GM19463 (cell line): ENCODE measurements at regions not wholly inside any gene's neighbourhood (a gene's known extent, or its start where the extent isn't known, plus 50 kb on each side); places are given as distances from the start of the nearest gene placed in this dataset.
"Not testable (repeated sequence)": the region's sequence is repeated elsewhere in the genome, so short reads cannot be mapped to it uniquely, and the experiment has no call there.

Source experiments
- ATAC-seq: cut with Tn5 transposase; IDR thresholded peaks from one replicate; pipeline ENCODE4 v1.9.1; 2021; ENCODE audit warnings: mild to moderate bottlenecking, moderate library complexity; ENCODE audit not compliant: unreplicated experiment

- ATAC-seq = no peak
Observed at GRCh38 chr12:89072294-89073026, 279.8 kb downstream of the DUSP6 start.

GRCh38 chr12:89070603-89071002, 281.7 kb downstream of the DUSP6 start:
- ATAC-seq = no peak

- no peak for ATAC-seq
Observed at GRCh38 chr12:89069431-89069830, 282.9 kb downstream of the DUSP6 start.

GRCh38 chr12:89067421-89068187, 284.7 kb downstream of the DUSP6 start:
- ATAC-seq = no peak

DNA sequence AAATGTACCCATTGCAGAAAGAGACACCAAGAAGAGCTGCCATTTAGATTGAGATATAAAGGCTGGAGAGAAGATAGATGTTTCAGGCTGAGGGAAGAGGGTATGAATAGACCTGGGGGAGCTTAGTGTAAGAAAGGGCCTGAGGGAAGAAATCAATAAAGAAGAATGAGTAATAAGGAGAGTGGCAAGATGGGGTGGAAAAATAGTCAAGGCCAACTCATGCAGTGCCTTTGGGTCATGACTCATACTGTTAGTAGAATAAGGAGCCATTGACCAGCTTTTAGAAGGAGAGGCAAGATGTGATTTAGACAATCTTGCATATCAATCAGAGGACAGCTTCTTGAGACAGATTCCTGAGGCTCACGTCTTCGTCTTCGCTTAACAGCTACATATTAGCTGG, 287.5 kb downstream of the DUSP6 start:
- ATAC-seq = no peak

DNA sequence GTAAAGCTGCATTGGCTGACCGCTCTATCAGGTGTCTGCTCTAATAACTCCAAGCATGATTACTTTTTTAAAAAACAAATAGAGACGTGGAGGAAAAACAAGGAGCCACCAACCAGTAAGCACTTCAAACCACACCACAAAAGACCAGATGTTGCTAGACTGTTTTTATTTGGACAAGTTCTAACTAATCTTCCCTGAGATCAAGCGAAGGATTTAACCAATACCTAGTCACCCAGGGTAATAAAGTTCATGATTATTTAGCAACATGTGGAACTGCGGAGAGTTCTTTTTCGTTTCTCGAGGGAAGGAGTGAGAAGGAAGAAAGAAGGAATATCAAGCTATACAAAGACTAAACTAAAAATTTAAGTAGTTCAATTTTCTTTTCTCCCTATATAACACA, 288.1 kb downstream of the DUSP6 start:
- no peak for ATAC-seq

DNA sequence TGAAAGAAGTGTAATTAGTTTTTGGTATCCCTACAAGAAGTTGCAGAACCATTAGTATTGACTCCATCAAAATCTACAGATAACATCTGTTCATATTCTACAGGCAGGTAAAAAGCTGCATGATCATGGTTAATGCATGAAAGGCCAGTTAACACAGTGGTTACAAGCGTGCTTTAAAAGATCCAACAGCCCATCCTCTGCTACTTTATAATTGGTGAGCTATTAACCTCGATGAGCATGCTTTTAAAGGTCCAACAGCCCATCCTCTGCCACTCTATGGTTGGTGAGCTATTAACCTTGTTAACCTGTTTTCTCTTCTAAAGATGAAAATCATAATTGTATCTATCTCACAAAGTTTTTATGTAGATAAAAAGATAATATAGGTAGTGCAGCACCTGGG, 289.3 kb downstream of the DUSP6 start:
- peak; percentile 67 for ATAC-seq

DNA sequence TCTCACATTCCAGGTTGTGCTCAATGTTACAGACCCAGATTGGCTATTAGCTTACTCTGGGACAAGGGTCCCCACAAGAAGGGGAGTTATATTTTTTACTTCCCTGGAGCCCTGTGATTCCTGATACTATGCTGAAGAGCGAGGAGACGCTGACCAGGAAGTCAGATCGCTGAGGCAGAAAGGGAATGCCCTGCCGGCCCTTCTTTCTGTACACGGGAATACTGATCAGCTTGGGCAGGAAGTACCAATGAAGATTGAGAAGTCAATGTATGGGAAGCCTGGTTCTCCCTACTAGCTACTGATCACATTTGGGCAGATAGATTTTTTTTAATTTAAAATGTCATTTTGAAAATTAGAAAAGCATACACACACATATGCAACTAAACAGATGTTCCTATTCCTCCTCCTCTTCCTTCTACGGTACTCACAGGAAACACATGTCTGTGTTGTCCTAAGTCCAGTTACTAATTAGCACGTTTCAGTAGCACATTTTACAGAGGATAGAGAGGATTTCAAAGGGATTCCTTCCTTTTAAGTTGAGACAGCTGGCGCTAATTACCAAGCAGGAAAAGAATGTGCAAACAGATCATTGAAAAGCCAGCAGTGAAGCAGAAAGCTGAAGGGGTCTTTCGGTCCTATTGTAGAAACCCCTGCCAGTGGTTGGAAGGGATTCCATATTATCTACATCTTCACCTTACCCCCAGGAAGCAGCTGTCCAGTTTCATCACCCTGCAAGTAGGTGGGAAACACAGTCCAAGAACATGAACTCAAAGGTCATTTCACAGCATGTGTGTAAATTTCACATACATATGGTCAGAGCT, 292.4 kb downstream of the DUSP6 start:
- no peak for ATAC-seq

DNA sequence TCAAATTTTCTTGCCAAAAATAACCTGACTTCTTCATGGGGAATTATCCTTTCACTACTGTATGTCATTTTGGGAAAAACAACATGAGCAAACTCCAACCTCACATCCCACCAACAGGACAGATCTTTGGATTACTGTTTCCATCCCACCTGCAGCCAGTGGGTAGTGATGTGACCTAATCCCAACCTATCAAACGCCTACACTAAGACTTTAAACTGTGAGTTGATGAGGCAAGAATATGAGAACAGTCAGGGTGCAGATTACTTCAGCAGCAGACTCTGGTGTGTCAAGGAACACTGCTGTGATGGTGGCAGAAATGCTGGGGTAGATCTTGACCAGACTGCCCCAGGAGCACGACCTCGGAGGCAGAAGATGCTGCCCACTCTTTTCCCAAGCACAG, 293.2 kb downstream of the DUSP6 start:
- no peak for ATAC-seq

DNA sequence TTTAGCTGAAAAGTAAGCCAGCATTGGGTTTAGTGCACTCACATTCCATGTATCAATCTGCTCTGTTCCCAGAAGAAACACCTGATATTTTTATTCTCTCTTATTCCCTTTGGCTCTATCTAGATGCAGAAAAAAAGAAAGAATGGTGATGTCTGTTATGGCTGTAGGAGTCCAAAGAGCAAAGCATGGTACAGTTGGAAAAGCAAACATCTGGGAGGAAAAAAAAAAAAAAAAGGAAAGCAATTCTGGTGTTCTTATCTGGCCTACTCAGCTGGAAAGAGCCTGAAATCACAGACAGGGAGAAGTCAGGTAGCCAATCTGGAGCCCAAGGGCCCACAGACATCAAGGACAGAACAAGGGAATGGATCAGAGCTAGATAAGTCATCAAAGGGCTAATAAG, 293.9 kb downstream of the DUSP6 start:
- ATAC-seq = no peak

GRCh38 chr12:89053817-89054216, 298.5 kb downstream of the DUSP6 start:
- ATAC-seq = not testable (repeated sequence)

DNA sequence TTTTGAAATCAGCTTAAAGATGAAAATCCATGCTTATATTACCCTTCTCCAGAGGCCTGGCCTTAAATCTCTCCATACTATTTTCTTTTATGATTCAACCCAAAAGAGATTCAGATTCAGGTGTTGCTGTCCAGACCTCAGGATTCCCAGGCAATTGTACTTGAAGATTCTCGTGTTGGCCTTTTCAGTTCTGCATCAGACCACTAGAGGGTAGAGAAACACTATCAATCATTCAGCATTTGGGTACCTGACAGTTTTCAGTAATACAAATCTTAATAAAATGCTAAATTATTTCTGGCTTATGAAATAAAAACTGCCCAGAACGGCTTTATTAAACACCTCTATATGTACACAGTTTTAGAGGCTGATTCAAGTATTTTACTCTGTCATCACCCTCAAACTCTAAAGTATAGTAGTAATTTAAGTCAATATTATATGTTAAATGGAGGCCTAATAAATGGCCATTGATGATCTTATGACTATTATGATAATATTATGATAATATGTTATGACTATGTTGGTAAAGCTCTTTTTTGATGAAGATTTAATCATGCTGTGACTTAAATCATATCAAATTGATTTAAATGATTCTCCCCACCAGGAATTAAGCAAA, 301.1 kb downstream of the DUSP6 start:
- ATAC-seq = peak; percentile 73

- ATAC-seq = no peak
Observed at GRCh38 chr12:89047856-89048418, 304.4 kb downstream of the DUSP6 start.

DNA sequence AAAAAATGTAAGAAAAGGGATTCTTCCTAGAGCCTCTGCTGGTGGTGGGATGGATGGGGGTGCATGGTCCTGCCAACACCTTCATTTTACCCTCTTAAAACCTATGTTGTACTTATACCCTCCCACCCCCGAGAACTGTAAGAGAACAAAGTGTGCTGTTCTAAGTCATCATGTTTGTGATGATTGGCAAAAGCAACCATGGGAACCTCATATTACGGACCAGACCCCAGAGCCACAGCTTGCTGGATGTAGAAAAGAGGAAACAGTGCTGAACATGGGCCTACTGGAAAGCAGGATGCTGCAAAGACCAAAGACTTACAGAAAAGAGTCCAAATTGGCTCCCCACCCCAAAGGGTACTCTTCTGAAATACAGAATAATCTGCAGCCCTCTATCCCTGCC, 311.2 kb downstream of the DUSP6 start:
- no peak for ATAC-seq

DNA sequence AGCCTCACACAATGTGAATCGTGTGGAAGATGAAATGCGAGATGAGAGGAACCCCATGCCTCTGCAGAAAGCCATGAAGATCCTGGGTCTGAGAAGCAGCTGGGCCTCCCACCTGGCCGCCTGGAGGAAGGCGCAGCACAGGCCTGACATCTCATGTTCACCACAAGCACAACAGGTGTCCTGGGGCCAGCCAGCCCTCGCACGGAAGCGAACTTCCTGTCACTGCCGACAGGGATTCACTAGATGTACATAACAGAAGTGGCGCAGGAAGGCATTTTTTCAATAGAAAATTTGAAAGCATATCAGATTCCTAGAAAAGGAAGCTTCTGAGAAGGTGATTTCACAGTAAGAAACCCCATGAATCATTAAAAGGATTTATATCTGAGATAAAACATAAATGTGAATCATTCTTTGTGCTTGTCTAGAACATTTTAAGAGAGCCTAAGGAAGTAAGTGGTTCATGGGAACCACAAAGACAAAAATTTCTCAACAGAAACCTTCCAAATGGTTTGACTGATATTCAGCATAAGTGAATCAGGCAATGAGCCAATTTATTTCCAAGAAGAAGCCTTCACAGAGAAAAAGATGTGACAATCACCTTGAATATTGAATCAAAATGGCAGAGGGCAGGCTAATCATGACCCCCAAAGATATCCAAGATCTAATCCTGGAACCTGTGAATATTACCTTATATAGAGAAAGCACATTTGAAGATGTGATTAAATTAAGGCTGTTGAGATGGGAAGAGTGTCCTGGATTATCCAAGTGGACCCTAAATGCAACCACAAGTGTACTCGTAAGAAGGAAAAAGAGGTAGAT, 311.9 kb downstream of the DUSP6 start:
- peak; percentile 99 for ATAC-seq

- ATAC-seq = no peak
Observed at GRCh38 chr12:89038831-89039512, 313.3 kb downstream of the DUSP6 start.

GRCh38 chr12:89033062-89033461, 319.2 kb downstream of the DUSP6 start:
- ATAC-seq = no peak

- no peak for ATAC-seq
Observed at GRCh38 chr12:89029961-89030360, 322.3 kb downstream of the DUSP6 start.

GRCh38 chr12:89024580-89024979, 327.7 kb downstream of the DUSP6 start:
- no peak for ATAC-seq
